ENCODE measurements at regions not wholly inside any gene's neighbourhood (a gene's known extent, or its start where the extent isn't known, plus 50 kb on each side); places are given as distances from the start of the nearest gene placed in this dataset.

DNA sequence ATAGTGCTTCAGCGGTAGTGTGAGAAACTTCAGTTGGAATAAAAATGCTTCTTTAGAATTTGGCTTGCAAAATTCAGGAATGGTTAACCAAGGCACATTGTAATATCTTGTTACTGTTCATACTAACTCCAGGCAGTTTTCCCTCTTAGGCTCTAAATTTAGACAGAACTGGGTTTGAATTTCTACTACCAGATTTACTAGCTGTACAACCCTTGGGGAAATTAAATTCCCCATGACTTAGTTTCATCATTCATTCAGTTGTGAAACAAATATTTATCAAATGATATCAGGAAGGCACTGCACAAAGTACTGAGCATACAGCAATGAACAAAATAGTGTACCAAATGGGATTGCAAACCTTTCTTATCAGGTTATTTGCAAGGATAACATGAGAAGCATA is 135.0 kb upstream of the IL15 start:
- Histone ChIP-seq H3K4me3 (no peak overlapping the region), H3K4me1 (no peaks in the 10 kb centered on the region), H3K27me3 (no peaks in the 10 kb centered on the region), H3K36me3 (no peaks in the 10 kb centered on the region), H3K9me3 (peaks cover 0 to 4% (median 0%) of the 10 kb centered on the region in 11 donors), H3K27ac (no peak overlapping the region)
- intact Hi-C loops (cut with DNase I), result no loop called here
- TF ChIP-seq, protein P1, sequence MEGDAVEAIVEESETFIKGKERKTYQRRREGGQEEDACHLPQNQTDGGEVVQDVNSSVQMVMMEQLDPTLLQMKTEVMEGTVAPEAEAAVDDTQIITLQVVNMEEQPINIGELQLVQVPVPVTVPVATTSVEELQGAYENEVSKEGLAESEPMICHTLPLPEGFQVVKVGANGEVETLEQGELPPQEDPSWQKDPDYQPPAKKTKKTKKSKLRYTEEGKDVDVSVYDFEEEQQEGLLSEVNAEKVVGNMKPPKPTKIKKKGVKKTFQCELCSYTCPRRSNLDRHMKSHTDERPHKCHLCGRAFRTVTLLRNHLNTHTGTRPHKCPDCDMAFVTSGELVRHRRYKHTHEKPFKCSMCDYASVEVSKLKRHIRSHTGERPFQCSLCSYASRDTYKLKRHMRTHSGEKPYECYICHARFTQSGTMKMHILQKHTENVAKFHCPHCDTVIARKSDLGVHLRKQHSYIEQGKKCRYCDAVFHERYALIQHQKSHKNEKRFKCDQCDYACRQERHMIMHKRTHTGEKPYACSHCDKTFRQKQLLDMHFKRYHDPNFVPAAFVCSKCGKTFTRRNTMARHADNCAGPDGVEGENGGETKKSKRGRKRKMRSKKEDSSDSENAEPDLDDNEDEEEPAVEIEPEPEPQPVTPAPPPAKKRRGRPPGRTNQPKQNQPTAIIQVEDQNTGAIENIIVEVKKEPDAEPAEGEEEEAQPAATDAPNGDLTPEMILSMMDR (IDR thresholded peaks at IDR 0.05), result no peak
- peak in 1 of 8 donors; percentile 50 for ATAC-seq
- no peak for DNase-seq
- 88 to 100% methylated on average over 1 of the region's 1 CpG for WGBS, 2 donors

DNA sequence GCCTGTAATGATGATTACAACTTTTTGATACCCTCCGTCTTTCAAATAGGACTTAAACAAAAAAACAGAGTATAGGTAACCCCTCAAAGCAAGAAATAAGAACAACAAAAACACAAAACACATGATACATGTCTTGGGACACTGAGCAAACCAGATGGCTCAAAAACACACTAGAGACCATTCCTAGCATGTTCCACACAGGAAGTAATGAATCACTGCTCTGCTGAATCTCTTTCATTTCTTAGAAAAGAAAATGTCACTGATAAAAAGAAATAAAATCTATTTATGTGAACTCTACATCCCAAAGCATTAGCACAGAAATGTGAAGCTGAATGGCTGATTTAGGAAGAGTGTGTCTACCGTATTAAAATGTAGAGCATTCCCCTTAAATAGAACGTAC is 134.5 kb upstream of the IL15 start:
- Histone ChIP-seq H3K36me3 (no peaks in the 10 kb centered on the region), H3K27me3 (no peaks in the 10 kb centered on the region), H3K4me3 (no peak overlapping the region), H3K27ac (no peak overlapping the region), H3K9me3 (peaks cover 0 to 4% (median 0%) of the 10 kb centered on the region in 11 donors), H3K4me1 (no peaks in the 10 kb centered on the region)
- WGBS, 2 donors, result 66 to 76% methylated on average over 3 of the region's 3 CpGs
- no peak for DNase-seq
- TF ChIP-seq, protein P1 (IDR thresholded peaks at IDR 0.05), result no peak
- intact Hi-C loops (cut with DNase I), result no loop called here
- peak in 2 of 8 donors; percentile 29 to 47 for ATAC-seq

DNA sequence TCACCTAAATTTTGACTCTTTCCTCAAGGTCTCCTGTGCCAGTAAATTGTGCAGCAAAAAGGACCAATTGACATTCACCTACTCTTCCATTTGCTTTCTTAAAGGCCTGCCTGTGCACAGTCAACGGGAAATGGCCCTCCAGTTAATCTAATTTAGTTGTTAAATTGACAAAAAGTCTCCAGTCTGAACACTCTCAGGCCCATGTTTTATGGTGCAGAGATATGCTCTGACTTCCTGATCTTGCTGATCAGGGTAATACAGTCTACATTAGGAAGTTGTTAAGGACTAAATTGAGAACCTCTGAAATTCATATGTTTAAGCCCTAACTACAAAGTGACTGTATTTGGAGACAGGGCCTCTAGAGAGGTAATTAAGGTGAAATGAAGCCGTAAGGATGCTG is 133.6 kb upstream of the IL15 start:
- 79 to 89% methylated on average over 2 of the region's 2 CpGs for WGBS, 2 donors
- H3K4me1 ChIP-seq, result no peaks in the 10 kb centered on the region
- H3K27me3 ChIP-seq, result no peaks in the 10 kb centered on the region
- ATAC-seq, result no peak
- intact Hi-C loops (cut with DNase I), result no loop called here
- H3K4me3 ChIP-seq, result no peak overlapping the region
- peaks cover 0 to 4% (median 0%) of the 10 kb centered on the region in 11 donors for H3K9me3 ChIP-seq
- no peak for DNase-seq
- H3K36me3 ChIP-seq, result no peaks in the 10 kb centered on the region
- H3K27ac ChIP-seq, result no peak overlapping the region
- TF ChIP-seq, protein P1 (IDR thresholded peaks at IDR 0.05), result no peak

DNA sequence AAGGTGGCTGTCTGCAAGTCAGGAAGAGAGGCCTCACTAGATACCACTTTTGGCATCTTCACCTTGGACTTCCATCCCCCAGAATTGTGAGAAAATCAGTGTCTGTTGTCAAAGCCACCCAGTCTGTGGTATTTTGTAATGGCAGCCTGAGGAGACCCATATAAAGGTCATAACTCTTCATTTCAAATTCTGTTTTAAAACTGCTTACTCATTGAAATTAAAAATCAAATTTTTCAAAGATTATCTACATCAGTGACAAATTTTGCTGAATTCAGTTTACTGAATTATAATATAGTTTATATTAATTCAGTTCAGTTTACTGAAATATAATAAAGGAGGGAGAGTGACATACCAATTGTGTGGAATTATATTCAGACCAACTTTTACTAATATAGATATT is 133.1 kb upstream of the IL15 start:
- no peak for DNase-seq
- Histone ChIP-seq H3K27ac (no peak overlapping the region), H3K27me3 (no peaks in the 10 kb centered on the region), H3K4me1 (no peaks in the 10 kb centered on the region), H3K9me3 (peaks cover 0 to 4% (median 0%) of the 10 kb centered on the region in 11 donors), H3K4me3 (no peak overlapping the region), H3K36me3 (no peaks in the 10 kb centered on the region)
- ATAC-seq, result no peak
- TF ChIP-seq, protein P1 (IDR thresholded peaks at IDR 0.05), result no peak
- intact Hi-C loops (cut with DNase I), result no loop called here

- intact Hi-C loops (cut with DNase I), result no loop called here
- Histone ChIP-seq H3K9me3 (peaks cover 0 to 11% (median 0%) of the 10 kb centered on the region in 11 donors), H3K4me1 (no peaks in the 10 kb centered on the region), H3K27ac (no peak overlapping the region), H3K27me3 (no peaks in the 10 kb centered on the region), H3K4me3 (no peak overlapping the region), H3K36me3 (no peaks in the 10 kb centered on the region)
- no peak for ATAC-seq
- no peak for DNase-seq
- TF ChIP-seq, protein P1 (IDR thresholded peaks at IDR 0.05), result no peak
Observed at GRCh38 chr4:141511055-141511454, 125.3 kb upstream of the IL15 start.

Measured in heart right ventricle (tissue), 16 donors.